ENCODE measurements at regions not wholly inside any gene's neighbourhood (a gene's known extent, or its start where the extent isn't known, plus 50 kb on each side); places are given as distances from the start of the nearest gene placed in this dataset.

DNA sequence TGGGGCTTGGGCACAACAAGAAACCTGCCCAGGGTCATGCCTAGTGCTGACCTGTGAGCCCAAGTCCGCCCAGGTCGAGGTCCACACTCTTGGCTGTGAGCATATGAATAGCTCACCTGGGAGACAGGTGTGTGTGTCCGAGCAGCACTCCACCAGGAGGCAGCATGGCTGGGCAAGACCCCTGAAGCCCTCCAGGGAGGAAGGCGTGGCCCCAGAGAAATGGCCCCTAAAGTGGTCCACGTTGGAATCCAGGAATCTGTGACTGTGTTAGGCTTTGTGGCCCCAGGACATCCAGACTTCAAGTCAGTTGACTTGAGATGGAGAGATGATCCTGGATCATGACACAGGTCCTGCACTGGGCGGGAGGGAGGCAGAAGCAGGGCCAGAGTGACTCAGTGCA, 138.8 kb downstream of the CPZ start:
- H3K4me3 ChIP-seq (ENCODE audit: low read depth, low read length) = no peak overlapping the region
- no peak for DNase-seq (ENCODE audit: low read depth)
- TF ChIP-seq, protein P1, sequence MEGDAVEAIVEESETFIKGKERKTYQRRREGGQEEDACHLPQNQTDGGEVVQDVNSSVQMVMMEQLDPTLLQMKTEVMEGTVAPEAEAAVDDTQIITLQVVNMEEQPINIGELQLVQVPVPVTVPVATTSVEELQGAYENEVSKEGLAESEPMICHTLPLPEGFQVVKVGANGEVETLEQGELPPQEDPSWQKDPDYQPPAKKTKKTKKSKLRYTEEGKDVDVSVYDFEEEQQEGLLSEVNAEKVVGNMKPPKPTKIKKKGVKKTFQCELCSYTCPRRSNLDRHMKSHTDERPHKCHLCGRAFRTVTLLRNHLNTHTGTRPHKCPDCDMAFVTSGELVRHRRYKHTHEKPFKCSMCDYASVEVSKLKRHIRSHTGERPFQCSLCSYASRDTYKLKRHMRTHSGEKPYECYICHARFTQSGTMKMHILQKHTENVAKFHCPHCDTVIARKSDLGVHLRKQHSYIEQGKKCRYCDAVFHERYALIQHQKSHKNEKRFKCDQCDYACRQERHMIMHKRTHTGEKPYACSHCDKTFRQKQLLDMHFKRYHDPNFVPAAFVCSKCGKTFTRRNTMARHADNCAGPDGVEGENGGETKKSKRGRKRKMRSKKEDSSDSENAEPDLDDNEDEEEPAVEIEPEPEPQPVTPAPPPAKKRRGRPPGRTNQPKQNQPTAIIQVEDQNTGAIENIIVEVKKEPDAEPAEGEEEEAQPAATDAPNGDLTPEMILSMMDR (IDR thresholded peaks at IDR 0.05; ENCODE audit: insufficient read depth, low read depth, low read length) = no peak

DNA sequence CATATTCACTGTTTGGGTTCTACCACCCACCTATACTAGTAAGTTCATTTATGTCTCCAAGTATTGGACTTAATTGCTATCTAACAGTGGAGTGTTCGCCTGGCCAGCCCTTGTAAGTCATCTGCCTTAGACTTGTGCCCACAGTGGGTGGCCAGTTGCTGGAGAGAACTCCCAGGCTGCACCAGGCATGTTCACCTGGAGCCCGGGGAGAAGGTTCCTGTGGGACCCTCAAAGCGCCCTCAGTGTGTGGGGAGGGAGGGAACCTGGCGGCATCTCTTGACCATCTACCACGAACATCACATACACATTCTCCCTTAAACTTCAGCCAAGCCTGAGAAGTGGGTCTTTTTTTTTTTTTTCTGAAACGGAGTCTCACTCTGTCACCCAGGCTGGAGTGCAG, 138.1 kb downstream of the CPZ start:
- DNase-seq (ENCODE audit: low read depth) = no peak
- H3K4me3 ChIP-seq (ENCODE audit: low read depth, low read length) = no peak overlapping the region
- TF ChIP-seq, protein P1 (IDR thresholded peaks at IDR 0.05; ENCODE audit: insufficient read depth, low read depth, low read length) = no peak

DNA sequence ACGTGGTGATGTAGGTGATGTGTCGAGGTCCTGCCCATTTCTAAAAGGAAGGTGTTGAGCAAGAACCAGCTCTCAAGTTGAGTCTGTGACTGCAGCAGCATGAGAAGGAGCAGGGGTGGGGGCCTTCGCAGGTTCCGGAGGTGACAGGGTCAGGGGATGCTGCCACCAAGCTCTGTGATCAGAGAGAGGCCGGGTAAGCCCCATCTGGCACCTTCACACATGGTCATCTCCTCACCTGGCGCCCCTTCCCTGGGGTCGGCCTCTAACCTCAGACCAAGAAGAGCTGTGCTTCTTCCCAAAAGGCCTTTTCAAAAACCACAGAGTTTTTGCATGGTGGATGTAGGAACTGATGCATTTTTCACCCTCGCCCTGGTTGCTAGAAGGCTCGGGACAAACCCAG, 137.6 kb downstream of the CPZ start:
- H3K4me3 ChIP-seq (ENCODE audit: low read depth, low read length) = no peak overlapping the region
- no peak for DNase-seq (ENCODE audit: low read depth)
- TF ChIP-seq, protein P1 (IDR thresholded peaks at IDR 0.05; ENCODE audit: insufficient read depth, low read depth, low read length) = no peak

DNA sequence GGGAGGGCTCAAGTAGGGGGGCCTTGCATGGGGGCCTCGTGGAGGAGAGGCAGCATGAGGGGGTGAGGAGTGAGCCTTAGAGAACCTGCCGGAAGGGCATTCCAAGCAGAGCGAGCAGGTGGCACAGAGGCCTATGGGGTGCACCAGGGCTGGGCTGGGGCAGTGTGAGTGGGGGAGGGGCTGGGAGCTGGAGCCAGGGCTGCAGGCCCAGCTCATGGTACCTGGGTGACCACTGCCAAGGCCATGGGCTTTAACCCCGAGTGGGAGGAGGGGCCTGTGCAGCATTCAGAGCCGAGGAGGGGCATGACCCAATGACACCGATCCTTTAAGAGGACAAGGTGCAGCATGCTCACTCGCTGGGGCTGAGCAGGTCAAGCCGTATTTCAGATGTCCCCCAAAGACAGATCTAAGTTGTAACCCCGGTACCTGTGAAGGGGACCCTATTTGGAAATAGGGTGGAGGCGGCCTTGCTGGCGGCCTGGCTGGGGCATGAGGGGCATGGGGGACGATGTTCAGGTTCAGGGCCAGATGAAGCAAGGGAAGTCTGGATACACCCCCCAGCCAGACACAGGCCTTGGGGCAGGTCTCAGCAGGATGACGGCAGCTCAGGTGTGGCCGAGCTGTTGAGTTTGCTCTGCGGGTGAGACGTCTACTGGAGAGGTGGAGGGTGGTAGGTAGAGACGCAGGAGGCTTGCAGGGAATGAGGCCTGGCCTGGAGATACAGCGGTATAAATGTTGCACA, 137.0 kb downstream of the CPZ start:
- TF ChIP-seq, protein P1 (IDR thresholded peaks at IDR 0.05; ENCODE audit: insufficient read depth, low read depth, low read length) = no peak
- DNase-seq (ENCODE audit: low read depth) = no peak
- no peak overlapping the region for H3K4me3 ChIP-seq (ENCODE audit: low read depth, low read length)

DNA sequence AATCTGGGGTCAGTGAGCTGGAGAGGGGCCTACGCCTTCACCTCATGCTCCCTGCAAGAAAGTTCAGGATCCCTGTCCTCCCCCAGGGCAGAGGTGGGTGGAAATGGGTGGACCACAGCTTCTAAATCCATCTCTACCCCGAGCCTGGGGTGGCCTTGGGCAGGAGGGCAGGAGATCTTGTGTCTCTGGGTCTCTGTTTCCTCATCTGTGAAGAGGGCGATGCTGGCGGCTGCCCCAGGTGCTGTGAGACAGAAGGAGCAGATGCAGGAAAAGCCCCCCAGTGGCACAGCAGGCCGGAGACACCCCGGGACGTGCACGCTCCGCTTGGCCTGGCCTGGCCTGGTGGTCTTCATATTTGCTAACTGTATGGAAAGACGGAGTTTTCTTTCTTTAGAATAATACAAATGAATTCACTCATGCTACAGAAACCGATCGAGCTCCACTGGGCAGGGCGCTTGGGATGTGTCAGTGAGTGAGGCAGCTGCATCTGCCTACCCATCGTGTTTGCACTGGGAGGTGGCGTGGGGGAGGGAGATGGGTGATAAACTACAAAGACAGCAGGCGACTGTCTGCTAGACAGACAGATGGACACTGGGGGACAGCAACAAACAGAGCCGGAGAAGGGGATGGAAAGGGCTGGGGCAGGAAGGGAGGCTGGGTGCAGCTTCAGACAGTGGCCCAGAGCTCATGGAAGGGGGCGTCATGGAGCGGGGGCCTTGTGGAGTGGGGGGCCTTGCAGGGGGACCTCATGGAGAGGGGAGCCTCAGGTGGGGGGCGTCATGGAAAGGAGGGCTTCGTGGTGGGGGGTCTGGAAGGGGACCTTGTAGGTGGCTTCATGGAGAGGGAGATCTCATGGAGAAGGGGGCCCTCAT, 136.2 kb downstream of the CPZ start:
- TF ChIP-seq, protein P1 (IDR thresholded peaks at IDR 0.05; ENCODE audit: insufficient read depth, low read depth, low read length) = no peak
- H3K4me3 ChIP-seq (ENCODE audit: low read depth, low read length) = no peak overlapping the region
- no peak for DNase-seq (ENCODE audit: low read depth)

DNA sequence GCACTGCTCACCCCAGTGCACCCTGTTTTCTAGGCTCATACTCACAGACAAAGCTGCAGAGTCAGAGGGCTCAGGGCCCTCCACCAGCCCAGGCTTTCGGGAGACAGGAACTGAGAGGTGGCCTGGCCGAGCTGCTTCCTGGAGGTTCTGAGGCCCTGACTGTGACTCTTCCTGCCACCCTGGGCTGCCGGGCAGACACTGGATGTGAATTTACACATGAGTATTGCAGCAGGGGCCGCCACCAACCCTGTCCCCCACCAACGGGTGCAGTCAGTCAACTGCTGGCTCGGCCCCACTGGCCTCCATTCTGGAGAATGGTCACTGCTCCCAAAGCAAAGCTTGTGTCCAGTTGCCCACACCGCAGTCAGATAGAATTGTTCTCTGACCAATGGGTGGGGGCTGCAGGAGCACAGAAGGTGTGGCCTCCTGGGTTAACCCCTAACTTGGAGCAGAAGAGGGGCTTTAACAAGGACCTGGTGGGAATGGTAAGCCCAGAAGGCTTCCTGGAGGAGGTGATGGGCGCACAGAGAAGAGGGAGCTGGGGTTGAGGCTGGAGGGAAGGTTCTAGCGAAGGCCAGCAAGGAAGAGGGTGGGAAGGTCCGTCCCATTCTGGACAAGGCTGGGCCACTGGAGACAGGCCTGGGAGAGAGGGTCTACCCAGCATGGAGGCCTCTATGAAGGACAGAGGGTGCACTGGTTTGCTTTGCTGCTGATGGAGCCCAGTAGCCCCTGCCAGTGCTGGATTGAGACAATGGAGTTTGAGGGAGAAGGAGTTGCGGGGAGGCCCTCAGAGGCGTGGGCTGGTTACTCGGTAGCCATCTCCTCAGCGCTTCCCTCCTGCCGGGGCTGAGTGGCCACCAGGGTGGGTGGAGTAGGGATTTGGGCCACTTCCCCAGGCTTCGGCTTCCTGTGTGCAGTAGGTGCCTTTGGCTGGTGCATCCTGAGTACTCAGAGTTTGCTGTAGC, 135.3 kb downstream of the CPZ start:
- DNase-seq (ENCODE audit: low read depth) = no peak
- H3K4me3 ChIP-seq (ENCODE audit: low read depth, low read length) = no peak overlapping the region
- TF ChIP-seq, protein P1 (IDR thresholded peaks at IDR 0.05; ENCODE audit: insufficient read depth, low read depth, low read length) = no peak
